GM13976 (cell line): ENCODE measurements at regions not wholly inside any gene's neighbourhood (a gene's known extent, or its start where the extent isn't known, plus 50 kb on each side); places are given as distances from the start of the nearest gene placed in this dataset.

Source experiments
- DNase-seq: peaks from one replicate; pipeline ENCODE4 v3.0.0; 2012; ENCODE audit warnings: low spot score
- in situ Hi-C: fragments of 300-500 bp; cut with MboI; formaldehyde crosslinking; loops from one replicate; pipeline ENCODE4 v1.12.0; 2022; ENCODE audit warnings: low sequenced_read_pairs, mixed read lengths, inconsistent platforms; ENCODE audit not compliant: unreplicated experiment
- TF ChIP-seq, protein P1 (sequence below): IDR thresholded peaks from 2 replicates; pipeline ENCODE4 v1.5.1; 2012; ENCODE audit warnings: borderline replicate concordance, mild to moderate bottlenecking; ENCODE audit not compliant: insufficient read depth; ENCODE audit errors: extremely low read depth, missing control alignments, control extremely low read depth

- in situ Hi-C loops = no loop called here
- TF ChIP-seq, protein P1, sequence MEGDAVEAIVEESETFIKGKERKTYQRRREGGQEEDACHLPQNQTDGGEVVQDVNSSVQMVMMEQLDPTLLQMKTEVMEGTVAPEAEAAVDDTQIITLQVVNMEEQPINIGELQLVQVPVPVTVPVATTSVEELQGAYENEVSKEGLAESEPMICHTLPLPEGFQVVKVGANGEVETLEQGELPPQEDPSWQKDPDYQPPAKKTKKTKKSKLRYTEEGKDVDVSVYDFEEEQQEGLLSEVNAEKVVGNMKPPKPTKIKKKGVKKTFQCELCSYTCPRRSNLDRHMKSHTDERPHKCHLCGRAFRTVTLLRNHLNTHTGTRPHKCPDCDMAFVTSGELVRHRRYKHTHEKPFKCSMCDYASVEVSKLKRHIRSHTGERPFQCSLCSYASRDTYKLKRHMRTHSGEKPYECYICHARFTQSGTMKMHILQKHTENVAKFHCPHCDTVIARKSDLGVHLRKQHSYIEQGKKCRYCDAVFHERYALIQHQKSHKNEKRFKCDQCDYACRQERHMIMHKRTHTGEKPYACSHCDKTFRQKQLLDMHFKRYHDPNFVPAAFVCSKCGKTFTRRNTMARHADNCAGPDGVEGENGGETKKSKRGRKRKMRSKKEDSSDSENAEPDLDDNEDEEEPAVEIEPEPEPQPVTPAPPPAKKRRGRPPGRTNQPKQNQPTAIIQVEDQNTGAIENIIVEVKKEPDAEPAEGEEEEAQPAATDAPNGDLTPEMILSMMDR = no peak
- no peak for DNase-seq
These were observed 110.7 kb upstream of the E2F8 start for GRCh38 chr11:19351426-19351825.

GRCh38 chr11:19350160-19350559, 109.4 kb upstream of the E2F8 start:
- TF ChIP-seq, protein P1 = no peak
- no peak for DNase-seq
- in situ Hi-C loops = no loop called here

DNA sequence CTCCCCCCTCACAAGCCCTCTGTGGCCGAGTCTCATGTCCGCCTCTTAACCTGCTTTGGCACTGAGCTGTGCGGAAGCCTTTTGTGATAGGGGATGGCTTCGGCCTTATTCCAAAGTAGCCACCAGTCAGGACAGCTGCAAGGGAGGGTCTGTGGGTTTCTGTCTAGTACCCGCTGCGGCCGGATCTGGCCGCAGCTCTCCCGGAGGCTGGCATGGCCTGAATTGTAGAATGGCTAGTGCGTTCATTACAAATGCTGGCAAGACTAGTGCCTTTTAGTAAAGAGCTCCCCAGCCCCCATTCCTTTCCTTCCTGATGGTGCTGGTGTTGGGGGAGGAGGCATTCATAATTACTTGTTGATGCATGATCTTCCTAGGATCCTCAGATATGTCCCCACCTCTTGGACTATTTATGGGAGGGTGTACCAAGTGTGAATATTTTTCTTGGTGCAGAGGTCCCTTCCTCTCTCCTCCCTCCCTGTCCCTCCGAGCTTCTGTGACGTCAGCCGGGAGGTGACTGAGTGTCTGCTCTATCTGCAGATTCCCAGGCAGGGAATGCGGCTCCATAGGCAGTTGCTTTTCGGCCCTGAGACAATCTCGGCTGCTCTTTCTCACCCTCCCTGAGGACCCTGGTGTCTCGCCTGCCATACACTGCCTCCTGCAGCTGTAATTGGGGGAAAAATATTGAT, 108.7 kb upstream of the E2F8 start:
- TF ChIP-seq, protein P1 = no peak
- DNase-seq = no peak
- in situ Hi-C loops = no loop called here

GRCh38 chr11:19347911-19348310, 107.2 kb upstream of the E2F8 start:
- no peak for DNase-seq
- in situ Hi-C loops = no loop called here
- TF ChIP-seq, protein P1 = no peak

- TF ChIP-seq, protein P1 = peak; percentile 26
- peak; percentile 70 for DNase-seq
- in situ Hi-C loops = no loop called here
These were observed 105.3 kb upstream of the E2F8 start for GRCh38 chr11:19345848-19346681.

GRCh38 chr11:19345519-19345847, 104.7 kb upstream of the E2F8 start:
- no peak for DNase-seq
- in situ Hi-C loops = no loop called here
- TF ChIP-seq, protein P1 = no peak
